MM.1S (cell line): ENCODE measurements at regions not wholly inside any gene's neighbourhood (a gene's known extent, or its start where the extent isn't known, plus 50 kb on each side); places are given as distances from the start of the nearest gene placed in this dataset.
A peak's percentile ranks its signal among the peaks of the same experiment; 100 is the strongest.
"Not testable (repeated sequence)": the region's sequence is repeated elsewhere in the genome, so short reads cannot be mapped to it uniquely, and the experiment has no call there.

Experiments
- DNase-seq: peaks from one replicate; pipeline ENCODE4 v3.0.0-alpha.2; 2015
- H2AFZ ChIP-seq: fragments of 300-600 bp; sonication (generic); 2 replicates; pipeline ENCODE4 v1.6.0; 2016; ENCODE audit warnings: antibody characterized with exemption, low read length
- H3F3A ChIP-seq: fragments of 300-600 bp; sonication (generic); 2 replicates; pipeline ENCODE4 v1.6.1; 2016; ENCODE audit warnings: mild to moderate bottlenecking, antibody characterized with exemption, low read length, moderate library complexity, mixed read lengths; ENCODE audit not compliant: insufficient read depth
- H3K27ac ChIP-seq: fragments of 300-600 bp; sonication (generic); 2 replicates; pipeline ENCODE4 v1.5.1; 2016; ENCODE audit warnings: mild to moderate bottlenecking, low read length
- H3K27me3 ChIP-seq: fragments of 300-600 bp; sonication (generic); replicated peaks from 2 replicates; pipeline ENCODE4 v1.6.0; 2016; ENCODE audit warnings: low read length; ENCODE audit not compliant: insufficient read depth
- H3K36me3 ChIP-seq: fragments of 300-600 bp; sonication (generic); replicated peaks from 2 replicates; pipeline ENCODE4 v1.6.1; 2016; ENCODE audit warnings: mild to moderate bottlenecking, low read length, mixed read lengths; ENCODE audit not compliant: insufficient read depth
- H3K4me1 ChIP-seq: fragments of 300-600 bp; sonication (generic); 2 replicates; pipeline ENCODE4 v1.6.1; 2016; ENCODE audit warnings: low read length, mixed read lengths
- H3K4me2 ChIP-seq: fragments of 300-600 bp; sonication (generic); 2 replicates; pipeline ENCODE4 v1.6.0; 2016; ENCODE audit warnings: low read depth, low read length
- H3K4me3 ChIP-seq: fragments of 300-600 bp; sonication (generic); 2 replicates; pipeline ENCODE4 v1.5.1; 2016; ENCODE audit warnings: low read length, mixed read lengths
- H3K79me2 ChIP-seq: fragments of 300-600 bp; sonication (generic); 2 replicates; pipeline ENCODE4 v1.6.1; 2016; ENCODE audit warnings: mixed run types, low read length, mixed read lengths
- H3K9ac ChIP-seq: fragments of 300-600 bp; sonication (generic); 2 replicates; pipeline ENCODE4 v1.6.1; 2016; ENCODE audit warnings: low read length, mixed read lengths
- H3K9me2 ChIP-seq: fragments of 300-600 bp; sonication (generic); replicated peaks from 2 replicates; pipeline ENCODE4 v1.6.1; 2016; ENCODE audit warnings: mild to moderate bottlenecking, low read length, mixed read lengths; ENCODE audit not compliant: insufficient read depth
- H3K9me3 ChIP-seq: fragments of 300-600 bp; sonication (generic); replicated peaks from 2 replicates; pipeline ENCODE4 v1.6.1; 2016; ENCODE audit warnings: mild to moderate bottlenecking, low read length, mixed read lengths; ENCODE audit not compliant: insufficient read depth
- H4K20me1 ChIP-seq: fragments of 300-600 bp; sonication (generic); 2 replicates; pipeline ENCODE4 v1.6.1; 2016; ENCODE audit warnings: mild to moderate bottlenecking, low read length, moderate library complexity, mixed read lengths; ENCODE audit not compliant: insufficient read depth
- CTCF ChIP-seq: fragments of 300-600 bp; sonication (generic); IDR thresholded peaks from 2 replicates; pipeline ENCODE4 v1.5.1; 2016; ENCODE audit warnings: antibody characterized with exemption, low read length, mixed read lengths
- EZH2 ChIP-seq: fragments of 300-600 bp; sonication (generic); optimal IDR thresholded peaks from 2 replicates; pipeline ENCODE3; 2017; ENCODE audit warnings: low read depth, mild to moderate bottlenecking, antibody characterized with exemption, low read length, mixed read lengths

- DNase-seq = peak; percentile 58
- TF ChIP-seq EZH2 = no peak
- TF ChIP-seq CTCF = peak; percentile 67
- no peak overlapping the region for H3K27ac ChIP-seq
Observed at GRCh38 chr15:98085003-98085639, 124.6 kb downstream of the ARRDC4 start.

GRCh38 chr15:98088307-98088945 is 127.9 kb downstream of the ARRDC4 start:
- not testable (repeated sequence) for H3K27ac ChIP-seq, H3F3A ChIP-seq, H3K9me2 ChIP-seq, H3K4me2 ChIP-seq, H3K4me3 ChIP-seq, H3K9ac ChIP-seq, H3K36me3 ChIP-seq, H2AFZ ChIP-seq, H3K4me1 ChIP-seq, DNase-seq, H3K9me3 ChIP-seq, H3K27me3 ChIP-seq, H3K79me2 ChIP-seq, H4K20me1 ChIP-seq

More at GRCh38 chr15:98085003-98085639, 124.6 kb downstream of the ARRDC4 start:
- H3K4me1 ChIP-seq = no peaks in the 10 kb centered on the region
- no peaks in the 10 kb centered on the region for H3K9me3 ChIP-seq
- no peak overlapping the region for H3K4me3 ChIP-seq
- H3K36me3 ChIP-seq = no peaks in the 10 kb centered on the region; the same call in 1 of the 2 replicates
- H3K4me2 ChIP-seq = no peak overlapping the region
- H3K9ac ChIP-seq = no peak overlapping the region
- no peak overlapping the region for H2AFZ ChIP-seq
- no peaks in the 10 kb centered on the region for H4K20me1 ChIP-seq
- no peaks in the 10 kb centered on the region for H3K9me2 ChIP-seq
- no peaks in the 10 kb centered on the region for H3K27me3 ChIP-seq
- H3F3A ChIP-seq = no peaks in the 10 kb centered on the region
- no peaks in the 10 kb centered on the region for H3K79me2 ChIP-seq

GRCh38 chr15:98089352-98089751 is 128.8 kb downstream of the ARRDC4 start:
- not testable (repeated sequence) for H3K9me3 ChIP-seq, H3K4me1 ChIP-seq, H3K4me2 ChIP-seq, H2AFZ ChIP-seq, H3K4me3 ChIP-seq, H3F3A ChIP-seq, H3K27me3 ChIP-seq, H4K20me1 ChIP-seq, H3K9ac ChIP-seq, H3K36me3 ChIP-seq, H3K9me2 ChIP-seq, H3K79me2 ChIP-seq, H3K27ac ChIP-seq, DNase-seq

GRCh38 chr15:98097986-98098385 is 137.5 kb downstream of the ARRDC4 start:
- DNase-seq, H3F3A ChIP-seq, H3K27ac ChIP-seq, H3K4me3 ChIP-seq, H3K79me2 ChIP-seq, H3K9me3 ChIP-seq, H3K9ac ChIP-seq, H4K20me1 ChIP-seq, H3K36me3 ChIP-seq, H3K9me2 ChIP-seq, H2AFZ ChIP-seq, H3K4me1 ChIP-seq, H3K4me2 ChIP-seq, H3K27me3 ChIP-seq: not testable (repeated sequence)

- not testable (repeated sequence) for H4K20me1 ChIP-seq, H3K9ac ChIP-seq, H3K4me2 ChIP-seq, H3K27ac ChIP-seq, H3K4me1 ChIP-seq, H2AFZ ChIP-seq, H3K79me2 ChIP-seq, DNase-seq, H3F3A ChIP-seq, H3K4me3 ChIP-seq, H3K36me3 ChIP-seq, H3K9me2 ChIP-seq, H3K9me3 ChIP-seq, H3K27me3 ChIP-seq
Observed at GRCh38 chr15:98100606-98101005, 140.1 kb downstream of the ARRDC4 start.
